Suprapubic skin (tissue), 3 donors: ENCODE measurements at regions not wholly inside any gene's neighbourhood (a gene's known extent, or its start where the extent isn't known, plus 50 kb on each side); places are given as distances from the start of the nearest gene placed in this dataset.

Experiments used
- POLR2A ChIP-seq, 2 donors: fragments of 450-650 bp; IDR thresholded peaks; one replicate each; pipeline ENCODE4 v1.6.1; 2017; ENCODE audit warnings: antibody characterized with exemption in 2 of 2, mild to moderate bottlenecking in 2 of 2, moderate library complexity in 2 of 2
- TF ChIP-seq, protein P1 (sequence below), 2 donors: fragments of 200-600 bp in 1 of 2; fragments of 450-650 bp in 1 of 2; sonication (generic) in 1 of 2; IDR thresholded peaks; one replicate each; pipeline ENCODE4 v1.5.1; 2016 to 2019; ENCODE audit warnings: antibody characterized with exemption in 2 of 2, mild to moderate bottlenecking in 1 of 2, moderate library complexity in 1 of 2

DNA sequence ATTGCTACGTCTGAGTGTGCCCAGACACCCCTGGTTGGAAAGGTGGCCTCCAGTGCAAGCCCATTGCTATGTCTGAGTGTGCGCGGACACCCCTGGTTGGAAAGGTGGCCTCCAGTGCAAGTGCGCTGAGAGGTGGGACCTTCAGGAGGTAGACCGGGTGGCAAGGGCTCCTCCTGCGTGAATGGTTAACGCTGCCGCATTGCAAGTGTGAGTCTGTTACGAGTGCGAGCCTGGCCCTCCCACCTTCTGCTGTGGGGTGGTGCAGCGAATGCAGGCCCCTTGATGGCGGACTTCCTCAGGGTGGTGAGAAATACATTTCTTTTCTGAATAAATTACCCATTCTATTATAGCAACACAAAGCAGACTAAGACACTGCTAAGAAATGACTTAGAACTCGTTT, 208.8 kb downstream of the DLL1 start:
- no peak for TF ChIP-seq POLR2A (IDR thresholded peaks at IDR 0.05)
- TF ChIP-seq, protein P1, sequence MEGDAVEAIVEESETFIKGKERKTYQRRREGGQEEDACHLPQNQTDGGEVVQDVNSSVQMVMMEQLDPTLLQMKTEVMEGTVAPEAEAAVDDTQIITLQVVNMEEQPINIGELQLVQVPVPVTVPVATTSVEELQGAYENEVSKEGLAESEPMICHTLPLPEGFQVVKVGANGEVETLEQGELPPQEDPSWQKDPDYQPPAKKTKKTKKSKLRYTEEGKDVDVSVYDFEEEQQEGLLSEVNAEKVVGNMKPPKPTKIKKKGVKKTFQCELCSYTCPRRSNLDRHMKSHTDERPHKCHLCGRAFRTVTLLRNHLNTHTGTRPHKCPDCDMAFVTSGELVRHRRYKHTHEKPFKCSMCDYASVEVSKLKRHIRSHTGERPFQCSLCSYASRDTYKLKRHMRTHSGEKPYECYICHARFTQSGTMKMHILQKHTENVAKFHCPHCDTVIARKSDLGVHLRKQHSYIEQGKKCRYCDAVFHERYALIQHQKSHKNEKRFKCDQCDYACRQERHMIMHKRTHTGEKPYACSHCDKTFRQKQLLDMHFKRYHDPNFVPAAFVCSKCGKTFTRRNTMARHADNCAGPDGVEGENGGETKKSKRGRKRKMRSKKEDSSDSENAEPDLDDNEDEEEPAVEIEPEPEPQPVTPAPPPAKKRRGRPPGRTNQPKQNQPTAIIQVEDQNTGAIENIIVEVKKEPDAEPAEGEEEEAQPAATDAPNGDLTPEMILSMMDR (IDR thresholded peaks at IDR 0.05) = no peak
